HCT116 (cell line): ENCODE measurements at regions not wholly inside any gene's neighbourhood (a gene's known extent, or its start where the extent isn't known, plus 50 kb on each side); places are given as distances from the start of the nearest gene placed in this dataset.

Experiments
- ATAC-seq: fragments of 200-7000 bp; cut with Tn5 transposase; 2 replicates; pipeline ENCODE4 v1.9.1; 2020; ENCODE audit warnings: mild to moderate bottlenecking, moderate library complexity
- BruUV-seq: library from RNA; stranded (reverse); fragments of 400-500 nt; replicated peaks from 2 replicates; lab custom pipeline; 2021; lab: Mats Ljungman, UMichigan
- CTCF ChIA-PET: fragments of 300-600 bp; sonication (Branson Sonifier 250); formaldehyde crosslinking; loops from one replicate; lab custom pipeline; 2021; ENCODE audit warnings: antibody characterized with exemption; lab: Charles Lee
- POLR2A ChIA-PET: fragments of 300-600, 350-600 bp; sonication (Branson Sonifier 250); formaldehyde crosslinking; loops from one replicate; lab custom pipeline; 2021; ENCODE audit warnings: antibody characterized with exemption; lab: Charles Lee
- RAD21 ChIA-PET, 2 experiments: fragments of 300-600 bp; sonication (Branson Sonifier 250); formaldehyde crosslinking; loops; one replicate each; lab custom pipeline; 2023; ENCODE audit warnings: low total read pairs in 2 of 2; ENCODE audit not compliant: uncharacterized antibody in 2 of 2, unreplicated experiment in 2 of 2, low non-redundant PET in 1 of 2; lab: Charles Lee
- DNase-seq: peaks from one replicate; pipeline ENCODE4 v3.0.0-alpha.2; 2010; ENCODE audit warnings: low read depth, low spot score
- H2AFZ ChIP-seq: fragments of 200-600 bp; shearing (Covaris generic), sonication (generic); 2 replicates; pipeline ENCODE4 v1.6.1; 2017; ENCODE audit warnings: low read depth, mixed run types, mixed read lengths, antibody characterized with exemption, low read length; ENCODE audit not compliant: poor library complexity, severe bottlenecking
- H3K27ac ChIP-seq: 2 replicates; pipeline ENCODE4 v1.5.1; 2012; ENCODE audit warnings: low read depth, low read length
- H3K27me3 ChIP-seq: fragments of 200-600 bp; sonication (generic); 2 replicates; pipeline ENCODE4 v1.6.1; 2016; ENCODE audit warnings: mixed run types, low read length, mixed read lengths; ENCODE audit not compliant: insufficient read depth
- H3K36me3 ChIP-seq, 2 experiments: fragments of 200-500 bp in 1 of 2; fragments of 200-600 bp in 1 of 2; sonication (Bioruptor generic) in 1 of 2; sonication (generic) in 1 of 2; 2 replicates each; pipeline versions ENCODE4 v1.5.1 to v1.6.1; 2014 to 2016; ENCODE audit warnings: low read length in 2 of 2, inconsistent platforms in 1 of 2, mixed read lengths in 1 of 2, mixed run types in 1 of 2; ENCODE audit not compliant: insufficient read depth in 2 of 2, control insufficient read depth in 1 of 2
- H3K4me1 ChIP-seq, 2 experiments: fragments of 200-600 bp in 1 of 2; sonication (generic) in 1 of 2; 2 replicates each; pipeline versions ENCODE4 v1.5.1 to v1.6.1; 2012 to 2017; ENCODE audit warnings: low read length in 2 of 2, inconsistent platforms in 1 of 2, mild to moderate bottlenecking in 1 of 2, mixed read lengths in 1 of 2, mixed run types in 1 of 2, moderate library complexity in 1 of 2; ENCODE audit not compliant: insufficient read depth in 2 of 2, control insufficient read depth in 1 of 2
- H3K4me2 ChIP-seq: fragments of 200-600 bp; sonication (generic); 2 replicates; pipeline ENCODE4 v1.6.1; 2017; ENCODE audit warnings: mixed run types, low read length, mixed read lengths
- H3K4me3 ChIP-seq, 2 experiments: fragments of 200-600 bp in 1 of 2; sonication (generic) in 1 of 2; replicated peaks in 1 of 2; 2 replicates each; pipeline ENCODE4 v1.5.1; 2011 to 2016; ENCODE audit warnings: low read length in 2 of 2, control low read depth in 1 of 2, low read depth in 1 of 2, mild to moderate bottlenecking in 1 of 2, mixed read lengths in 1 of 2, mixed run types in 1 of 2
- H3K79me2 ChIP-seq: fragments of 200-600 bp; sonication (generic); 2 replicates; pipeline ENCODE4 v1.6.1; 2017; ENCODE audit warnings: mild to moderate bottlenecking, mixed run types, low read length, moderate library complexity, mixed read lengths; ENCODE audit not compliant: insufficient read depth
- H3K9ac ChIP-seq: fragments of 200-600 bp; sonication (generic); 2 replicates; pipeline ENCODE4 v1.6.1; 2016; ENCODE audit warnings: low read length, mixed read lengths
- H3K9me2 ChIP-seq: fragments of 200-600 bp; sonication (generic), shearing (Covaris generic); 2 replicates; pipeline ENCODE4 v1.6.1; 2017; ENCODE audit warnings: mixed run types, mild to moderate bottlenecking, moderate library complexity; ENCODE audit not compliant: insufficient read depth
- H3K9me3 ChIP-seq, 2 experiments: fragments of 200-500 bp in 1 of 2; fragments of 200-600 bp in 1 of 2; sonication (Bioruptor generic) in 1 of 2; sonication (generic) in 1 of 2; 2 replicates each; pipeline ENCODE4 v1.6.1; 2014 to 2017; ENCODE audit warnings: low read length in 2 of 2, mixed read lengths in 2 of 2, inconsistent platforms in 1 of 2, low read depth in 1 of 2, mild to moderate bottlenecking in 1 of 2, mixed run types in 1 of 2, moderate library complexity in 1 of 2; ENCODE audit not compliant: control insufficient read depth in 1 of 2, insufficient read depth in 1 of 2
- H4K20me1 ChIP-seq: fragments of 200-600 bp; sonication (generic), shearing (Covaris generic); 2 replicates; pipeline ENCODE4 v1.6.1; 2017; ENCODE audit warnings: mixed run types, mild to moderate bottlenecking, moderate library complexity; ENCODE audit not compliant: insufficient read depth
- ATF3 ChIP-seq: IDR thresholded peaks from 2 replicates; pipeline ENCODE4 v1.6.1; 2012
- CBX3 ChIP-seq: IDR thresholded peaks from 2 replicates; pipeline ENCODE4 v1.6.1; 2012; ENCODE audit warnings: low read depth
- CEBPB ChIP-seq: IDR thresholded peaks from 2 replicates; pipeline ENCODE4 v1.6.1; 2012; ENCODE audit warnings: low read depth
- ELF1 ChIP-seq: IDR thresholded peaks from 2 replicates; pipeline ENCODE4 v1.6.1; 2012; ENCODE audit warnings: low read depth, borderline replicate concordance
- EZH2 ChIP-seq: fragments of 200-600 bp; sonication (generic); IDR thresholded peaks from 2 replicates; pipeline ENCODE4 v1.6.1; 2017; ENCODE audit warnings: antibody characterized with exemption, mixed run types
- EZH2phosphoT487 ChIP-seq: fragments of 200-600 bp; IDR thresholded peaks from 2 replicates; pipeline ENCODE4 v1.6.1; 2018; ENCODE audit warnings: antibody characterized with exemption, borderline replicate concordance
- MAX ChIP-seq: IDR thresholded peaks from 2 replicates; pipeline ENCODE4 v1.6.1; 2012
- POLR2A ChIP-seq: IDR thresholded peaks from 2 replicates; pipeline ENCODE4 v1.7.0; 2011; ENCODE audit warnings: borderline replicate concordance; ENCODE audit not compliant: insufficient read depth, insufficient read length; ENCODE audit errors: extremely low read depth
- POLR2AphosphoS5 ChIP-seq: IDR thresholded peaks from 2 replicates; pipeline ENCODE4 v1.6.1; 2011; ENCODE audit warnings: mild to moderate bottlenecking, low read depth, low read length, moderate library complexity
- RAD21 ChIP-seq: IDR thresholded peaks from 2 replicates; pipeline ENCODE4 v1.6.1; 2012; ENCODE audit warnings: low read depth, mild to moderate bottlenecking
- SP1 ChIP-seq: IDR thresholded peaks from 2 replicates; pipeline ENCODE4 v1.6.1; 2012; ENCODE audit warnings: low read depth
- SRF ChIP-seq: IDR thresholded peaks from 2 replicates; pipeline ENCODE4 v1.6.1; 2012; ENCODE audit warnings: low read depth
- ZFX ChIP-seq: fragments of 450-650 bp; IDR thresholded peaks from 2 replicates; pipeline ENCODE4 v1.6.1; 2017
- intact Hi-C: fragments of 100-400 bp; cut with micrococcal nuclease; formaldehyde crosslinking; loops from 2 replicates; pipeline ENCODE4 v1.10.0; 2022

GRCh38 chr1:217921126-217921904 is 290.2 kb downstream of the SPATA17 start:
- Histone ChIP-seq H3K9ac (no peak overlapping the region), H3K36me3 (no peaks in the 10 kb centered on the region), H3K4me2 (no peak overlapping the region), H3K4me1 (no peaks in the 10 kb centered on the region), H3K27ac (no peak overlapping the region), H3K79me2 (no peaks in the 10 kb centered on the region), H3K9me3 (no peaks in the 10 kb centered on the region), H2AFZ (no peak overlapping the region), H3K9me2 (no peaks in the 10 kb centered on the region), H3K4me3 (no peak overlapping the region), H3K27me3 (peaks cover 19% of the 10 kb centered on the region), H4K20me1 (no peaks in the 10 kb centered on the region)
- no TSS peak for BruUV-seq
- TF ChIP-seq CBX3: no peak
- no peak for TF ChIP-seq SP1
- no peak for TF ChIP-seq EZH2phosphoT487
- TF ChIP-seq CEBPB: no peak
- no peak for TF ChIP-seq POLR2A
- TF ChIP-seq RAD21: no peak
- no peak for TF ChIP-seq POLR2AphosphoS5
- TF ChIP-seq ELF1: no peak
- TF ChIP-seq EZH2: no peak
- TF ChIP-seq ATF3: no peak
- TF ChIP-seq SRF: no peak
- TF ChIP-seq MAX: no peak
- no peak for TF ChIP-seq ZFX
- ChIA-PET CTCF (no interaction called here), RAD21 (no interaction called here), POLR2A (no interaction called here)
- intact Hi-C loops: no loop called here
- no peak for DNase-seq
- no peak for ATAC-seq
